Fibroblast of the aortic adventitia (primary cell): ENCODE measurements at regions not wholly inside any gene's neighbourhood (a gene's known extent, or its start where the extent isn't known, plus 50 kb on each side); places are given as distances from the start of the nearest gene placed in this dataset.

ENCODE experiments used
- DNase-seq: peaks from one replicate; pipeline ENCODE4 v3.0.0-alpha.2; 2010; ENCODE audit warnings: low read depth
- H3K4me3 ChIP-seq: 2 replicates; pipeline ENCODE4 v1.5.1; 2011; ENCODE audit warnings: low read depth, mild to moderate bottlenecking, control low read depth, low read length, moderate library complexity
- CTCF ChIP-seq: IDR thresholded peaks from 2 replicates; pipeline ENCODE4 v1.5.1; 2011; ENCODE audit warnings: mild to moderate bottlenecking, low read length, control low read depth, inconsistent platforms; ENCODE audit not compliant: insufficient read depth

DNA sequence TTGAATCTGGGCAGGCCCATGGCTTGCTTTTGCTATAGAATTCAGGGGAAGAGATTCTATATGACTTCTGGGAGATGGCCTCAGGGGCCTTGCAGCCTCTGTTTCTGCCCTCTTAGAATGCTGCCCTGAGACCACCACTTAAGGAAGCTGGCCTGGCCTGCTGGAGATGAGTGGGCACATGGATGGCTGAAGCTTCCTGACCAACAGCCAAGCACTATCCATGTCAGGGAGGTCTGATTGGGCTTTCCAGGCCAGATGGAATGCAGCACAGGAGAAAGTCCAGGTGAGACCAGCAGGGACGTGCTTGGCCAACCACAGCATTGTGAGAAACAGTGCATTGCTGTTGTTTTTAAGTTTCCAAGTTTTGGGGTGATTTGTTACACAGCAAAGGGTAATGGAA lies 308.1 kb downstream of the PTPRU start:
- no peak for DNase-seq
- H3K4me3 ChIP-seq = no peak overlapping the region
- no peak for TF ChIP-seq CTCF

- no peak overlapping the region for H3K4me3 ChIP-seq
- TF ChIP-seq CTCF = no peak
- no peak for DNase-seq
Measured at GRCh38 chr1:29543586-29543985, 307.3 kb downstream of the PTPRU start.

DNA sequence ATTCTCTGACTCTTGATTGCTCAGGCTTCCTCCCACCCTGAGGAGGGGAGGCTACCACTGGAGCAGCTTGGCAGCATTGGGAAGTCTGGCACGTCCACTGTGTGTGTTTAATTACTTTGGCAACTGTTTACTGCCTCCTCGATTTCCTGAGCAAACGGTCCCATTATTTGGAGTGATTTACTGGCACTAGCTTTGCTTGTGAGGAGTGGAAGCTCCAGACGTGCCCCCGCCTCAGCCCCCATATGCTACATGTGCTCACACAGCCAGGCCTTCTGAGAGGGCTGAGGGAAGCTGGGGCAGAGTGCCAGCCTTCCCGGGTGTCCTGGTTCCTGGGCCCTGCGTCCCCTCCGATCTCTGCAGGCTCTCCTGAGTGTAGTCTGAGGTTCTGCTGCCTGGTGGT lies 306.2 kb downstream of the PTPRU start:
- TF ChIP-seq CTCF = no peak
- DNase-seq = no peak
- H3K4me3 ChIP-seq = no peak overlapping the region

DNA sequence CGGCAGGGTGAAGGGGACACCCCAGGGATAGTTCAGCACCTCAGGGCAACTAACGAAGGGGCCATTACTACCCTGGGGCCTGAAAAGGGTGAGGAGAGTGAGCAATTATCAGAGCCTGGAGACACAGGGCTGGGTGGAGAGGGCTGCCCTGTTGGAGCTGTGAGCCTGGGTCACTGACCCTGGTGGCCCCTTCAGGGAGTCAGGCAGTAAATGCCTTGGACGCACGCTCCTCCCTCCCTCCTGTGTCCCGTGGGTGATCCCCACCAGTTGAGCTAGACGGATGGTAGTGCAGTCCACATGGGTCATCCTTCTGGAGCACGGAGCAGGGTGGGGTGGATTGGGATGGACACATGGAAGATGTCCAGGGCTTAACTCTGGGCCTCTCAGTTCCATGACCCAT lies 305.3 kb downstream of the PTPRU start:
- no peak for DNase-seq
- no peak for TF ChIP-seq CTCF
- no peak overlapping the region for H3K4me3 ChIP-seq

- H3K4me3 ChIP-seq = no peak overlapping the region
- TF ChIP-seq CTCF = no peak
- DNase-seq = no peak
Measured at GRCh38 chr1:29540801-29541357, 304.6 kb downstream of the PTPRU start.

DNA sequence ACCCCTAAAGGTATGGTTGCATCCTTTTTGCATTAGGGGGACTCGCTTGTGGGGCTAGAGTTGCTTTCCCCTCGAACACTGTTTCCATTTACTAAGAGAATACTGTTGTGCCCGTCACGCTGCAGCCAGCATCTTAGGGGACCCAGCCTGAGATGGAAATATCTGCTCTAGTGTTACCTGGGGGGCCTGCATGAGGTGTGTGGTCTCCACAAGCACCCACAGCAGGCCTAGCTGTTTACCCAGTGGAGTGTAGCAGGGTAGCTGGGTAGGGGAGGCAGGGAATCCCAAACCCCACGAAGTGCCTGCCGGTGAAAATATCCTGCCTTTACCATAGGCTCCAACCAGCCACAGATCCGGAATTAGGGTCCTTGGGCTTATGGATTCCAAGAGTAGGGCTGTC lies 303.6 kb downstream of the PTPRU start:
- DNase-seq = no peak

More for the DNA sequence above, 303.6 kb downstream of the PTPRU start:
- no peak overlapping the region for H3K4me3 ChIP-seq
- no peak for TF ChIP-seq CTCF
